Stimulated activated CD8-positive, alpha-beta memory T cell treated with anti-CD3 and anti-CD28 coated beads, Interleukin-4, amount 100 ng/mL, for 1 hour (primary cell): ENCODE measurements at regions not wholly inside any gene's neighbourhood (a gene's known extent, or its start where the extent isn't known, plus 50 kb on each side); places are given as distances from the start of the nearest gene placed in this dataset.

ENCODE experiments used
- DNase-seq, 2 donors: peaks; one replicate each; pipeline ENCODE4 v3.0.0-alpha.2; 2020; ENCODE audit warnings: low read depth in 2 of 2, low spot score in 1 of 2

DNA sequence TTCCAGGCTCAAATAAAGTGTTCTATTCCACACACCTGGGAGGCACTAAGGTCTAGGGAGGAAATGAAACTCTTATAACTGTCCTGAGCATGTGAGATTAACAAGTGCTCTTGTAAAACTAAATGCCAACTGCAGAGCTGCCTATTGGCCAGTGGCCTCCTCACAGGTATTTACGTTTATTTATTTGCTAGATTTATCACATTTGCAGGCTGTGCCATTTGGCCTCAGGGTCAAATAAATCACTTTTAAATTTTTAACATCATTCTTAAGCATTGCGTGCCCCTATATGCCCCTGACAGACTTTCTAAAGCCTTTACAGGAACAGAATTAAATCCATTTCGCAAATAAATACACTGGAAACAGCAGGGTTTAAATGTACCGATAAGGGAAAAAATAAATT, 381.8 kb upstream of the NFE2L3 start:
- DNase-seq: no peak

- no peak for DNase-seq
Observed at GRCh38 chr7:25770670-25771069, 381.3 kb upstream of the NFE2L3 start.

GRCh38 chr7:25771491-25771890, 380.5 kb upstream of the NFE2L3 start:
- DNase-seq: no peak

GRCh38 chr7:25772802-25773201, 379.2 kb upstream of the NFE2L3 start:
- no peak for DNase-seq

- DNase-seq: no peak
Observed at GRCh38 chr7:25774675-25775074, 377.3 kb upstream of the NFE2L3 start.

DNA sequence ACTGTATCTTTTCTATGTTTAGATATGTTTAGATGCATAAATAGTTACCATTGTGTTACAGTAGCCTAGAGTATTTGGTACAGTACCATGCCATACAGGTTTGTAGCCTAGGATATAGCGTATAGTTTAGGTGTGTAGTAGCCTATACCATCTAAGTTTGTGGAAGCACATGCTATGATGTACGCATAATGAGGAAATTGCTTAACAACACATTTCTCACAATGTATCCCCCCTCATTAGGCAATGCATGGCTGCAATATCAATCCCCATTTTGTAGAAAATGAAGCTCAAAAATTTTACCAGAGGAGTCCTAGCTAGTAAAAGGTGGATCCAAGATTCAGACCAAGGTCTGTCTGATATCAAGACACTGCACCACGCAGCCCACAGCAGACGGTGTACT, 376.4 kb upstream of the NFE2L3 start:
- no peak for DNase-seq

GRCh38 chr7:25775999-25776743, 375.8 kb upstream of the NFE2L3 start:
- DNase-seq: no peak

DNA sequence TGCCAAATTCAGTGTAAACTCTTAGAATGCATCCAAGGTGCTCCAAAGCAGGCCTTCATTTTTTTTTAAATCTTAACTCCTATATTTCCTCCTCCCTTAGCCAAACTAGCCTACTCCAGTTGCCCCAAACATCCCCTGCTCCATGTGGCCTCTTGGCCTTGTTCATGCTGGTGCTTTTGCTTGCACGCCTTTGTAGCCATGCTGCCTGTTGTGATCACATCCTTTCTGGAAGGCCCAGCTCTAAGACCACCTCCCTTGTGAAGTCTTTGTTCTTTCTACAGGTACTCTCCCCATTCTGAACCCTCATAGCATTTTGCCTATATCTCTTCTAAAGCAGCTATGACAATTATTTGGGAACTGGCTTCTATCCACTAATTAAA, 375.3 kb upstream of the NFE2L3 start:
- no peak for DNase-seq

DNA sequence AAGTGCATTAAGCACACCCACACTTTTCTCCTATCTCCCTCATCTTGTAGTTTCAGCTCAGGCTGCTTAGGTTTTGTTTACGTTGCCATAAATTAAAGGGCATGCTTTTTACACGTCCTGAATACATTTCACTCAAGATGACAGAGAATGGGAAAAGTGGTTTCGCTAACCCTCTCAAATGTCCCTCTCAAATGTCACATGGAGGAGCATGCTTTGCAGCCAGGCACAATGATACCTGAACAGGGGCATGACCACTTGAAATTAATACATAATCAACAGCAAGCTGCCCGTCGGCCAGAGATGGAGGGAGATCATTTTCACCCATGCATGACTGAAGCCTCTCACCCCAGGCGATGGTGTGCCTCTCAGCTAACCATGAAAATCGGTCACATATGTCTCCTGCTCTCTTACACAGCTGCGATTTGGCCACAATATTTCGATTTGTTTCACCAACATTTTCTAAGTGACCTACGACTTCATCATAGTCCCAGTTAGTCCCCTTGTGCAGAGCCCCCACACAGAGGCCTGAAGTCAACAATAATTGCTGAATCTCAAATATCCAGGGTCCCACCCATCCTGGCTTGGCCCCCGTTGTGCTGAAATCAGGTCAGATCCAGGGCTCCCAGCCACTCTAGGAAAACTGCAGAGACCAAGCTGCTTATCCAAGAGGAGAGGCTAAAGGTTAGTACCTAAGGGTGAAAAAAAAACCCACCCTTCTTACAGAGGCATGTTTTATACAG, 373.9 kb upstream of the NFE2L3 start:
- DNase-seq: no peak

DNA sequence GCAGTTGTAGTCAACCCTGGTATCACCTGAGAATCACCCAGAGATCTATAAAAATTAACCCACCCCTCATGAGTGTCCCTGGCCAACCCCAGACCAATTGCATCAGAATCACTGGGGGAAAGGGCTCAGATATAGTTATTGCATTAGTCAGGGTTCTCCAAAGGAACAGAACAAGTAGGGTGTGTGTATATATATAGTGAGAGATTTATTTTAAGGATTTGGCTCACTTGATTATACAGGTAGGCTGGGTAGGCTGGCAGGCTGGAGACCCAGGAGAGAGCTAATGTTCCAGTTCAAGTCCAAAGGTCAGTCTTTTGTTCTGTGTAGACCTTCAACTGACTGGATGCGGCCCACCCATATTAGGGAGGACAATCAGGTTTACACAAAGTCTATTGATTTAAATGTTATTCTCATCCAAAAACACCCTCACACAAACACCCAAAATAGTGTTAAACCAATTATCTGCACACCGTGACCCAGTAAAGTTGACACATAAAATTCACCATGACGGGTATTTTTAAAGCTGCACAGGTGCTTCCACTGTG, 372.9 kb upstream of the NFE2L3 start:
- DNase-seq: no peak

DNA sequence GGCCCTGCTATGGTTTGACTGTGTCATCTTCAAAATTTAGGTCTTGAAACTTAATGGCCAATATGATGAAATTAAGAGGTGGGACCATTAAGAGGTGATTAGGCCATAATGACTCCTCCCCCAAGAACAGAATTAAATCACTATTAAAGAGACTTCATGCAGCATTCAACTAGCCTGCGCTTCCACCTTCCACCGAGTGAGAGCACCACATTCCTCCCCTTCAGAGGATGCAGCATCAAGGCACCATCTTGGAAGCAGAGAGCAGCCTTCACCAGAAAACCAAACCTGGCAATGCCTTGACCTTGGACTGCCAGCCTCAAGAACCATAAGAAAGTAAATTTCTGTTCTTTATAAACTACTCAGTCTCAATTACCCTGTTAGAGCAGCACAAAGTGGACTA, 371.1 kb upstream of the NFE2L3 start:
- DNase-seq: no peak

DNA sequence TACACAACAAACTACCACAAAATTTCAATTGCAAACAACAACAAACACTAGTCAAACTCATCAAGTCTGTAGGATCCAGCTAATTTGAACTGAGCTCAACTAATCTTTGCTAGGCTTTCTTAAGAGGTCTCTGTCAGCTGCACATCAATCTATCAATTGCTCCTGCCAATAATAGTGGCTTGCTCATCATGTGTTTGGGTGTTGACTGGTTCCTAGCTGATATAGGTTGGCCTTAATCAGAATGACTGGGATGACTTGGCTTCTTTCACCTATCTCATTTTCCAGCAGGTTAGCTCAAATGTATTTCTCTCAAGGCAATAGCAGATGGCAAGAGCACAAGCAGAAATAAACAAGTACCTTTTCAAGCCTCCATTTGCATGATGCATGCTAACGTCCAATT, 370.3 kb upstream of the NFE2L3 start:
- no peak for DNase-seq

DNA sequence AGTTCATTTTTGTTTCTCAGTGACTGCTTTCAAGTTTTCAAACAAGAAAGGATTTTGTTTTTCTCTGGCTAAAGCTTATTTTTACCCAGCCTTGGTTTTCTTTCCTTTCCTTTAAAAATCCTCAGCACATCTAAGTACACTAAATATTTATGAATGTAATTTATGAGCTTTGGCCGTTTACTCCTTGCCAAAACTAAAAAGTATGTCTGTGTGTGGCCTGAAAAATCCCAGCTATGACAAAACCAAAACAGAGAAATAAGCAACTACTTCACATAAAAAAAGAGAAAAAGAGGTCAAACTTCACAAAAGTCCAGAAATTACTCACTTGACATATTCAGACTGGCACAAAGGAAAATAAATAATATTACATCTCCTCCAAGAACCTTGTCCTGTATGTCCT, 365.1 kb upstream of the NFE2L3 start:
- no peak for DNase-seq

DNA sequence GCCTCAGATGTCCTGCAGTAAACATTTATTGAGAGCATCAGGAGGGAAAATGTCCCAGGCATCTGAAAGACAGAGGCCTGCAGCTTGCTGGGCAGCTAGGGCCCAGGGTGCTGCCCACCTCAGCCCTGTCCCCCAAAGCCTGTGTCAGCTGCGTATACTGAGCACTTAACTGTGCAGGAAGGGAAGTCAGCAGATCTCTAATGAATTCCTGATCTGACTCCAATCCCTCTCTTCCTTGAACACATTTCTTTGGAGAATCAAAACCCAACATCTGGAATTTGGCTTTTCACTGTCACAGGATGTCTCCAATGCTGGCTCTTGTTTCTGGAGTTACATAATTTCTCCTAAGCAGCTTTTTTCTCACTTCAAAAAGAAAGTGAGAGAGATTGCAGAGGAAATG, 364.7 kb upstream of the NFE2L3 start:
- no peak for DNase-seq

- DNase-seq: no peak
Observed at GRCh38 chr7:25788371-25788770, 363.6 kb upstream of the NFE2L3 start.

- no peak for DNase-seq
Observed at GRCh38 chr7:25788961-25789620, 362.9 kb upstream of the NFE2L3 start.

- no peak for DNase-seq
Observed at GRCh38 chr7:25789701-25790640, 362.0 kb upstream of the NFE2L3 start.

- DNase-seq: no peak
Observed at GRCh38 chr7:25790963-25791362, 361.0 kb upstream of the NFE2L3 start.

DNA sequence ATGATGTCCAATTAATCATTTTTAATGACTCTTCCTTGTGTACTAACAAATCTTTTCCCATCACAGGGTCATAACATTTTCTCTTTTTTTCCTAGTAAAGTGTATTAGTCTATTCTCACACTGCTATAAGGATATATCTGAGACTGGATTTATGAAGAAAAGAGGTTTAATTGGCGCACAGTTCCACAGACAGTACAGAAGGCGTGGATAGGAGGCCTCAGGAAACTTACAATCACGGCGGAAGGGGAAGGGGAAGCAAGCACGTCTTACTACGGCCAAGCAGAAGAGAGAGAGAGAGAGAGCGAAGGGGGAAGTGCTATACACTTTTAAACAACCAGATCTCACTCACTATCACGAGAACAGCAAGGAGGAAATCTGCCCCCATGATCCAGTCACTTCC, 359.4 kb upstream of the NFE2L3 start:
- no peak for DNase-seq

- no peak for DNase-seq
Observed at GRCh38 chr7:25795824-25796235, 356.2 kb upstream of the NFE2L3 start.

DNA sequence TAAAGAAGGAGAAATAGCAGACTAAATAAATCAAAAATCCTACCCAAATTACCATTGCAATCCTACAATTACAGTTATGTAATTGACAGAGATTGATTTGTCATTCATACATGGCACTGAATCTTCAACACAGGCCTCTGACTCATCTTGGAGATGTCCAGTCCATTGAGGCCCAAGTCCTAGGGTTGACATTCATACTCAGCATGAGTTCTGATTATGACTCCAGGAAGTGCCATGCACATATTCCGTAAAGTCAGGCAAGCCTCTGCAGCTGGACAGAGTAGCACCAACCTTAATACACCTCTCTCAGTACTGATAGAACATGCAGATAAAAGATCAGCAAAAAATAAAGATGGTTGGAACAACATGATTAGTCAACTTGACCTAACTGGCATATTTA, 353.7 kb upstream of the NFE2L3 start:
- no peak for DNase-seq
